ENCODE measurements at regions not wholly inside any gene's neighbourhood (a gene's known extent, or its start where the extent isn't known, plus 50 kb on each side); places are given as distances from the start of the nearest gene placed in this dataset.
"Not testable (repeated sequence)": the region's sequence is repeated elsewhere in the genome, so short reads cannot be mapped to it uniquely, and the experiment has no call there.

- in situ Hi-C loops (cut with HindIII; ENCODE audit: low pct_unique_long_range_greater_than_20kb, low sequenced_read_pairs), result no loop called here
- TF ChIP-seq JUND (IDR thresholded peaks at IDR 0.05; ENCODE audit: low read depth), result no peak
- no peak for DNase-seq (ENCODE audit: low read depth in 1 of 2, low spot score in 1 of 2)
Observed at GRCh38 chr2:126272401-126272800, 383.6 kb upstream of the GYPC start.

GRCh38 chr2:126275098-126275497 lies 380.9 kb upstream of the GYPC start:
- no peak for TF ChIP-seq JUND (IDR thresholded peaks at IDR 0.05; ENCODE audit: low read depth)
- in situ Hi-C loops (cut with HindIII; ENCODE audit: low pct_unique_long_range_greater_than_20kb, low sequenced_read_pairs), result no loop called here
- DNase-seq (ENCODE audit: low read depth in 1 of 2, low spot score in 1 of 2), result no peak

- DNase-seq (ENCODE audit: low read depth in 1 of 2, low spot score in 1 of 2); in situ Hi-C loops (cut with HindIII; ENCODE audit: low pct_unique_long_range_greater_than_20kb, low sequenced_read_pairs): not testable (repeated sequence)
Observed at GRCh38 chr2:126276268-126276667, 379.7 kb upstream of the GYPC start.

GRCh38 chr2:126288362-126288761 lies 367.6 kb upstream of the GYPC start:
- in situ Hi-C loops (cut with HindIII; ENCODE audit: low pct_unique_long_range_greater_than_20kb, low sequenced_read_pairs), result no loop called here
- no peak for DNase-seq (ENCODE audit: low read depth in 1 of 2, low spot score in 1 of 2)
- no peak for TF ChIP-seq JUND (IDR thresholded peaks at IDR 0.05; ENCODE audit: low read depth)

DNA sequence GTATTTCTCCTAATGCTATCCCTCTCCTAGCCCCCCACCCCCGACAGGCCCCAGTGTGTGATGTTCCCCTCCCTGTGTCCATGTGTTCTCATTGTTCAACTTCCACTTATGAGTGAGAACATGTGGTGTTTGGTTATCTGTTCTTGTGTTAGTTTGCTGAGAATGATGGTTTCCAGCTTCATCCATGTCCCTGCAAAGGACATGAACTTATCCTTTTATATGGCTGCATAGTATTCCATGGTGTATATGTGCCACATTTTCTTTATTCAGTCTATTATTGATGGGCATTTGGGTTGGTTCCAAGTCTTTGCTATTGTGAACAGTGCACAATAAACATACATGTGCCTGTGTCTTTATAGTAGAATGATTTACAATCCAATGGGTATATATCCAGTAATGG lies 362.0 kb upstream of the GYPC start:
- DNase-seq (ENCODE audit: low read depth in 1 of 2, low spot score in 1 of 2); in situ Hi-C loops (cut with HindIII; ENCODE audit: low pct_unique_long_range_greater_than_20kb, low sequenced_read_pairs): not testable (repeated sequence)

- in situ Hi-C loops (cut with HindIII; ENCODE audit: low pct_unique_long_range_greater_than_20kb, low sequenced_read_pairs), result no loop called here
Observed at GRCh38 chr2:126299469-126299976, 356.4 kb upstream of the GYPC start.

DNA sequence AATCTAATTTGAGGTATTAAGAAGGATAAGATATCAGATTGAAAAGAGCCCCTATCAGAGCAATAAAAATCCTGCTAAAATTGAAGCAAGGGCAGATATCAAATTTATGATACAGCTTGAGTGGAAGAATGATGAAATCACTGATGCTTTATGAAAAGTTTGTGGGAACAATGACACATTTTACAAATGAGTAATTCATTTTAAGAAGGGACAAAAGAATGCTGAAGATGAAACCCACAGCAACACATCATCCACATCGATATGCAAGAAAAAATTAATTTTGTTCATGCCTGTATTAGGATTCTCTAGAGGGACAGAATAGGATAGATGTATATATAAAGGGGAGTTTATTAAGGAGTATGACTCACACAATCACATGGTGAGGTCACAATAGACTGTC lies 355.6 kb upstream of the GYPC start:
- in situ Hi-C loops (cut with HindIII; ENCODE audit: low pct_unique_long_range_greater_than_20kb, low sequenced_read_pairs), result no loop called here
- no peak for TF ChIP-seq JUND (IDR thresholded peaks at IDR 0.05; ENCODE audit: low read depth)
- DNase-seq (ENCODE audit: low read depth in 1 of 2, low spot score in 1 of 2), result no peak

More at GRCh38 chr2:126299469-126299976, 356.4 kb upstream of the GYPC start:
- TF ChIP-seq JUND (IDR thresholded peaks at IDR 0.05; ENCODE audit: low read depth), result no peak
- no peak for DNase-seq (ENCODE audit: low read depth in 1 of 2, low spot score in 1 of 2)

- no peak for DNase-seq (ENCODE audit: low read depth in 1 of 2, low spot score in 1 of 2)
- TF ChIP-seq JUND (IDR thresholded peaks at IDR 0.05; ENCODE audit: low read depth), result no peak
- in situ Hi-C loops (cut with HindIII; ENCODE audit: low pct_unique_long_range_greater_than_20kb, low sequenced_read_pairs), result no loop called here
Observed at GRCh38 chr2:126302043-126302442, 353.9 kb upstream of the GYPC start.

- in situ Hi-C loops (cut with HindIII; ENCODE audit: low pct_unique_long_range_greater_than_20kb, low sequenced_read_pairs), result no loop called here
- no peak for TF ChIP-seq JUND (IDR thresholded peaks at IDR 0.05; ENCODE audit: low read depth)
- DNase-seq (ENCODE audit: low read depth in 1 of 2, low spot score in 1 of 2), result no peak
Observed at GRCh38 chr2:126303113-126303512, 352.8 kb upstream of the GYPC start.

- no peak for DNase-seq (ENCODE audit: low read depth in 1 of 2, low spot score in 1 of 2)
- in situ Hi-C loops (cut with HindIII; ENCODE audit: low pct_unique_long_range_greater_than_20kb, low sequenced_read_pairs), result no loop called here
- TF ChIP-seq JUND (IDR thresholded peaks at IDR 0.05; ENCODE audit: low read depth), result no peak
Observed at GRCh38 chr2:126304154-126304553, 351.8 kb upstream of the GYPC start.

GRCh38 chr2:126306539-126306938 lies 349.4 kb upstream of the GYPC start:
- in situ Hi-C loops (cut with HindIII; ENCODE audit: low pct_unique_long_range_greater_than_20kb, low sequenced_read_pairs), result no loop called here
- no peak for DNase-seq (ENCODE audit: low read depth in 1 of 2, low spot score in 1 of 2)
- TF ChIP-seq JUND (IDR thresholded peaks at IDR 0.05; ENCODE audit: low read depth), result no peak

DNA sequence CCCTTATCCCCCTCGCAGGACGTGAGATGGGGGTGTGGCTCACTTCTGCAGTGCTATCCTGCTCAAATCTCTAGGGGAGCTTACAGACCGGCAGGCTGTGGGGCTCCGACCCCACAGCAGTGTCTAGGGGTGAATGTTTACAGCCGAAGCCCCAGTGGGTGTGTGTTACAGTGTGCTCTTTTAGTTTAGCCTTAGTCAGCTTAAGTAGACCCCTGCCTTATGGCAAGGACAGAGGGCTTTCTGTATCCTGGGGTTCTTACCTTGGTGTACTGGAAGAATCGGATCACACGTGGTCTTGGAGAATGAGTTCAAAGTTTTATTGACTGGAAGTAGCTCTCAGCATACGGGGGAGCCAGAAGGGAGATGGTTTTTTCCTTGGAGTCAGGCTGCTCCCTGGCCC lies 348.2 kb upstream of the GYPC start:
- in situ Hi-C loops (cut with HindIII; ENCODE audit: low pct_unique_long_range_greater_than_20kb, low sequenced_read_pairs), result no loop called here
- no peak for DNase-seq (ENCODE audit: low read depth in 1 of 2, low spot score in 1 of 2)
- TF ChIP-seq JUND (IDR thresholded peaks at IDR 0.05; ENCODE audit: low read depth), result no peak

GRCh38 chr2:126309185-126309584 lies 346.8 kb upstream of the GYPC start:
- in situ Hi-C loops (cut with HindIII; ENCODE audit: low pct_unique_long_range_greater_than_20kb, low sequenced_read_pairs), result no loop called here
- DNase-seq (ENCODE audit: low read depth in 1 of 2, low spot score in 1 of 2), result no peak
- no peak for TF ChIP-seq JUND (IDR thresholded peaks at IDR 0.05; ENCODE audit: low read depth)

DNA sequence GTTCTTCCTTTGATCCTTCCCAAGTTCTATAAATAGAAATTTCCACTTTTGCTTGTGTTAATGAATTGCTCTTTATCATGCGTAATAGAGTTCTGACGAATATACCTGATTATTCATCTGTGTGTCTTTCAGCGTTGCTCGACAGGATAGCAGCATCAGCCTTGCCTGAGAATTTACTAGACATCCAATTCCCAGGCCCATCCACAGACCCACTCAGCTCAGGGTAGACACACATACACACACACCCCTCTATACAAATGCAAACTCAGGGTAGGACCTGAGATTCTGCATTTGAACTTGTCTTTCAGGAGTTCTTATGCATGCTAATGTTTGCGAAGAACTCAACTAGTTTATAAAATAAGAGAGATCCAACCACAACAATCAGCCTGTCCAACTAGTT lies 343.4 kb upstream of the GYPC start:
- no peak for DNase-seq (ENCODE audit: low read depth in 1 of 2, low spot score in 1 of 2)
- in situ Hi-C loops (cut with HindIII; ENCODE audit: low pct_unique_long_range_greater_than_20kb, low sequenced_read_pairs), result no loop called here
- TF ChIP-seq JUND (IDR thresholded peaks at IDR 0.05; ENCODE audit: low read depth), result no peak

Measured in T47D (cell line).